Large intestine (tissue), 3 donors: ENCODE measurements at regions not wholly inside any gene's neighbourhood (a gene's known extent, or its start where the extent isn't known, plus 50 kb on each side); places are given as distances from the start of the nearest gene placed in this dataset.

Experiments
- DNase-seq, 2 donors: peaks; one replicate each; pipeline versions ENCODE4 v3.0.0 to v3.0.0-alpha.2; 2013
- H3K27ac ChIP-seq: one replicate; pipeline ENCODE4 v1.5.1; 2013; ENCODE audit warnings: low read length
- H3K27me3 ChIP-seq: 2 replicates; pipeline ENCODE4 v1.6.1; 2013; ENCODE audit warnings: low read length; ENCODE audit not compliant: control insufficient read depth, insufficient read depth
- H3K36me3 ChIP-seq: 2 replicates; pipeline ENCODE4 v1.6.1; 2013; ENCODE audit warnings: low read length; ENCODE audit not compliant: control insufficient read depth, insufficient read depth
- H3K4me1 ChIP-seq: one replicate; pipeline ENCODE4 v1.6.1; 2013; ENCODE audit warnings: low read length; ENCODE audit not compliant: control insufficient read depth, insufficient read depth
- H3K4me3 ChIP-seq: one replicate; pipeline ENCODE4 v1.5.1; 2013; ENCODE audit warnings: low read length
- H3K9me3 ChIP-seq: one replicate; pipeline ENCODE4 v1.6.1; 2013; ENCODE audit warnings: mild to moderate bottlenecking, low read depth, low read length, moderate library complexity; ENCODE audit not compliant: control insufficient read depth
- WGBS: methylation state at CpG from one replicate; pipeline ENCODE4 v1.1.5; 2013; ENCODE audit warnings: low lambda C conversion rate; ENCODE audit not compliant: insufficient coverage; 5-methylcytosine and 5-hydroxymethylcytosine counted together

DNA sequence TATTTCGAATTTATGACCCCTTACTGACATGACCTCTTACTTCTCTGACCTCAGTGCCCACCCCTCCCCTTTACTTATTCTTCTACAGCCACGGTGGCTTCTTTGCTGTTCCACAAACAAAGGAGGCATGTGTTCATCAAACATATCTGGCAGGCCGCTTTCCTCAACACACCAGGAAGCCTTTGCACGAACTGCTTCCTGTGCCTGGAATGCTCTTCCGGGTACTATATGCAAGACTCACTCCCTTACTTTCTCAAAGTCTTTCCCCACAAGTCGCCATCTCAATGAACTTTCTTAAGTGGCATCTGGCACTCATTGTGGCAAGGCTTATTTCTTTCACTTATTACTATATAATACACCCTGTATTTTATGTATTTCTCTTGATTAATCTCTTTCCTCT, 351.5 kb upstream of the DDX53 start:
- H3K4me1 ChIP-seq: peaks cover 6% of the 10 kb centered on the region
- no peak overlapping the region for H3K4me3 ChIP-seq
- H3K36me3 ChIP-seq: no peaks in the 10 kb centered on the region
- H3K27ac ChIP-seq: no peak overlapping the region
- DNase-seq: no peak
- 67% methylated on average over 1 of the region's 6 CpGs for WGBS
- H3K9me3 ChIP-seq: no peaks in the 10 kb centered on the region
- no peaks in the 10 kb centered on the region for H3K27me3 ChIP-seq

DNA sequence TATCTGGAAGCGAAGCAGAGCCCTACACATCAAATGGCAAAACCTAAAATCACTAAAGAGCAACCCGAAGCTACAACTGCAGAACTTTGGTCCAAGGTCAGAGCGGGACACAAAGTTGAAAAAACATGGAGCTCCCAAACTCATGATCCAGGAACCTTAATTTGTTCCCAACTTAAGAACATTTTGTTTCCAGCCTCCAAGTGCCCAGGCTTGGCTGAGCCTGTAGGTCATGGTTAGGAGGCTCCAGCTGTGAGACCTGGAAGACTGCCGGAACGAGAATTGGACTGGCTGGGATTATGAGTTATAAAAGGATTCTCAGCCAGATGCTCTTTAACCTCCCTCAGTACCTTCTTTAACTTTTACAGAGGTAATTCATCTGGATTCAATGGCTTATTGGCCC, 349.1 kb upstream of the DDX53 start:
- Histone ChIP-seq H3K27ac (no peak overlapping the region), H3K36me3 (no peaks in the 10 kb centered on the region), H3K9me3 (no peaks in the 10 kb centered on the region), H3K27me3 (no peaks in the 10 kb centered on the region), H3K4me3 (no peak overlapping the region), H3K4me1 (peaks cover 12% of the 10 kb centered on the region)
- WGBS: no CpG with 5 or more reads among the region's 5 CpGs
- DNase-seq: no peak

GRCh38 chrX:22652596-22652995, 347.2 kb upstream of the DDX53 start:
- Histone ChIP-seq H3K9me3 (no peaks in the 10 kb centered on the region), H3K36me3 (no peaks in the 10 kb centered on the region), H3K4me1 (peaks cover 12% of the 10 kb centered on the region), H3K4me3 (no peak overlapping the region), H3K27me3 (no peaks in the 10 kb centered on the region), H3K27ac (peak overlapping the region; percentile 97)
- no CpG with 5 or more reads among the region's 6 CpGs for WGBS
- DNase-seq: peak; percentile 88 to 93

- H3K27me3 ChIP-seq: no peaks in the 10 kb centered on the region
- DNase-seq: no peak
- no CpG with 5 or more reads among the region's 2 CpGs for WGBS
These were observed 339.0 kb upstream of the DDX53 start for GRCh38 chrX:22660756-22661155.

DNA sequence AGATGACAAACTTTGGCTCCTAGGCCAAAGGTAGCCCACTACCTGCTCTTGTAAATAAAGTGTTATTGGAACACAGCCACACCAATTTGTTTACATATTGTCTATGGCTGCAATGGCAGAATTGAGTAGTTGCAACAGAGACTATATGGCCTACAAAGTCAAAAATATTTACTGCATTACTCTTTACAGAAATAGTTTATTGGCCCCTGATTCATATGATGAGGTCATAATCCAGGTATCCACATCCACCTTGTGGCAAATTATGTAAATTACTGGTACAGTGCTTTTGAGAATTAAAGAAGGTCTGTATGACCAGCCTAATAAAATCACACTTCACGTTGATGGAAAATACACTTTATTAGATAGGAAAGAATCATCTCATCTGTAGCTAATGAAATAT, 337.0 kb upstream of the DDX53 start:
- WGBS: no CpG with 5 or more reads among the region's 1 CpG
- H3K36me3 ChIP-seq: no peaks in the 10 kb centered on the region
- no peaks in the 10 kb centered on the region for H3K27me3 ChIP-seq
- H3K27ac ChIP-seq: no peak overlapping the region
- no peaks in the 10 kb centered on the region for H3K4me1 ChIP-seq
- H3K4me3 ChIP-seq: no peak overlapping the region
- DNase-seq: no peak
- H3K9me3 ChIP-seq: no peaks in the 10 kb centered on the region

More at GRCh38 chrX:22660756-22661155, 339.0 kb upstream of the DDX53 start:
- no peak overlapping the region for H3K27ac ChIP-seq
- H3K9me3 ChIP-seq: no peaks in the 10 kb centered on the region
- H3K36me3 ChIP-seq: no peaks in the 10 kb centered on the region
- no peak overlapping the region for H3K4me3 ChIP-seq
- no peaks in the 10 kb centered on the region for H3K4me1 ChIP-seq

- Histone ChIP-seq H3K36me3 (no peaks in the 10 kb centered on the region), H3K27me3 (no peaks in the 10 kb centered on the region), H3K4me1 (no peaks in the 10 kb centered on the region), H3K27ac (no peak overlapping the region), H3K4me3 (no peak overlapping the region), H3K9me3 (no peaks in the 10 kb centered on the region)
- no CpG with 5 or more reads among the region's 3 CpGs for WGBS
- no peak for DNase-seq
These were observed 334.9 kb upstream of the DDX53 start for GRCh38 chrX:22664826-22665225.

- H3K27ac ChIP-seq: no peak overlapping the region
- WGBS: no CpG with 5 or more reads among the region's 2 CpGs
- no peaks in the 10 kb centered on the region for H3K36me3 ChIP-seq
- no peak overlapping the region for H3K4me3 ChIP-seq
- no peaks in the 10 kb centered on the region for H3K4me1 ChIP-seq
- no peaks in the 10 kb centered on the region for H3K9me3 ChIP-seq
- no peaks in the 10 kb centered on the region for H3K27me3 ChIP-seq
- no peak for DNase-seq
These were observed 333.9 kb upstream of the DDX53 start for GRCh38 chrX:22665818-22666217.

- DNase-seq: no peak
- Histone ChIP-seq H3K27ac (no peak overlapping the region), H3K9me3 (no peaks in the 10 kb centered on the region), H3K27me3 (no peaks in the 10 kb centered on the region), H3K4me3 (no peak overlapping the region), H3K36me3 (no peaks in the 10 kb centered on the region), H3K4me1 (no peaks in the 10 kb centered on the region)
- no CpG with 5 or more reads among the region's 9 CpGs for WGBS
These were observed 333.3 kb upstream of the DDX53 start for GRCh38 chrX:22666441-22666840.

GRCh38 chrX:22674932-22675331, 324.8 kb upstream of the DDX53 start:
- H3K4me1 ChIP-seq: no peaks in the 10 kb centered on the region
- H3K27me3 ChIP-seq: no peaks in the 10 kb centered on the region
- no CpG with 5 or more reads among the region's 3 CpGs for WGBS
- H3K27ac ChIP-seq: no peak overlapping the region
- H3K4me3 ChIP-seq: no peak overlapping the region
- H3K36me3 ChIP-seq: no peaks in the 10 kb centered on the region
- no peaks in the 10 kb centered on the region for H3K9me3 ChIP-seq
- no peak for DNase-seq

DNA sequence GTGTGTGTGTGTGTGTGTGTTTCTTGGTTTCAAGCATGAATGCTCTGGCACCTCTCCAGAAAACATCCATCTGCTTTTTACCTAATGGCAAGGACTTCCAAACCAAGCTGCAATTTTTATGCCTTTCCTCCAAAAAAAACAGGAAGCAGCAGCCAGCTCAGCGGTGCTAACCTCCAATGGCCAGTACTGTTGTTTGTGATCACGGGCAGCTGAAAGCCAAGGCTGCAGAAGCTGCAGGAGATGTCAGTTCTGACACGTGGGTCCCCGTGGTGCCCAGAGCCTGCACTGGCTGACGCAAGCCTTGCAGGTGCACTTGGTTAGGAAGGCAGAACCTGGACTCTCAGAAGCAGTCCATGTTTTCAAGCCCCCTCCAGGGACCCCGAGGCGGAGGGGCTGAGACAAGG, 313.6 kb upstream of the DDX53 start:
- Histone ChIP-seq H3K27me3 (no peaks in the 10 kb centered on the region), H3K4me1 (no peaks in the 10 kb centered on the region), H3K4me3 (no peak overlapping the region), H3K27ac (no peak overlapping the region), H3K36me3 (no peaks in the 10 kb centered on the region), H3K9me3 (no peaks in the 10 kb centered on the region)
- no peak for DNase-seq
- WGBS: no CpG with 5 or more reads among the region's 7 CpGs

DNA sequence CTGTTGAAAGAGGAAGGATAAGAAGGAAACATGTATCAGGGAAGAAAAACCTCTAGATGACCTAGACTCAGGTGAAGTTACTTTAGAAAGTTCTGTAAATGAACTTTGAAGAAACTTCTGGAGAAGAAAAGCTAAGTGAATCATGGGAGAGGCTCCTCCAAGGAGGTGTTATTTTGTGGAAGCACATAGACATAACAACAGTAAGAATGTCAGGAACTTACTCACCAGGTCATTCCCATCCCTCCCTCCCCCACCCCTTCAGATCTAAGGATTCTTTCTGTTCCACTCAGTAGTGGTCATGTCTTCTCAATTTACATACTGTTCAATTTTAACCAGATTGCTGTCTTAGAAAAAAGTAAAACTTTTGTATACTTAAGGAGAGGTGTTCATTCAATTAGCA, 310.5 kb upstream of the DDX53 start:
- Histone ChIP-seq H3K36me3 (no peaks in the 10 kb centered on the region), H3K4me1 (no peaks in the 10 kb centered on the region), H3K4me3 (no peak overlapping the region), H3K9me3 (no peaks in the 10 kb centered on the region), H3K27me3 (no peaks in the 10 kb centered on the region), H3K27ac (no peak overlapping the region)
- no peak for DNase-seq
